Hepatocyte (in vitro differentiated cells): ENCODE measurements at regions not wholly inside any gene's neighbourhood (a gene's known extent, or its start where the extent isn't known, plus 50 kb on each side); places are given as distances from the start of the nearest gene placed in this dataset.

Experiments used
- CTCF ChIP-seq: fragments of 200-600 bp; sonication (generic); IDR thresholded peaks from 2 replicates; pipeline ENCODE4 v1.5.1; 2016; ENCODE audit warnings: antibody characterized with exemption, mild to moderate bottlenecking; ENCODE audit not compliant: poor library complexity
- EZH2 ChIP-seq: fragments of 200-600 bp; sonication (generic); IDR thresholded peaks from 2 replicates; pipeline ENCODE4 v1.6.1; 2016; ENCODE audit warnings: antibody characterized with exemption, mild to moderate bottlenecking, borderline replicate concordance

- TF ChIP-seq CTCF (no peak), EZH2 (no peak)
These were observed 98.8 kb upstream of the ZNF516 start for GRCh38 chr18:76593843-76594242.
